ENCODE measurements at regions not wholly inside any gene's neighbourhood (a gene's known extent, or its start where the extent isn't known, plus 50 kb on each side); places are given as distances from the start of the nearest gene placed in this dataset.

- no peaks in the 10 kb centered on the region for H3K4me1 Mint-ChIP-seq (ENCODE audit: unreplicated experiment)
- H3K4me3 Mint-ChIP-seq: no peak overlapping the region
- no peak for TF ChIP-seq CTCF (conservative IDR thresholded peaks at IDR 0.05)
- no peaks in the 10 kb centered on the region for H3K27me3 Mint-ChIP-seq
- H3K9me3 Mint-ChIP-seq: no peaks in the 10 kb centered on the region
- H3K36me3 Mint-ChIP-seq: no peaks in the 10 kb centered on the region
- no peak for DNase-seq (ENCODE audit: extremely low spot score, unreplicated experiment)
- H3K27ac Mint-ChIP-seq: no peak overlapping the region
These were observed 789.8 kb downstream of the TUSC7 start for GRCh38 chr3:117499189-117499870.

- TF ChIP-seq CTCF (conservative IDR thresholded peaks at IDR 0.05): no peak
- peaks cover under 1% of the 10 kb centered on the region for H3K4me1 Mint-ChIP-seq (ENCODE audit: unreplicated experiment)
- DNase-seq (ENCODE audit: extremely low spot score, unreplicated experiment): no peak
- H3K27me3 Mint-ChIP-seq: no peaks in the 10 kb centered on the region
- peaks cover 3% of the 10 kb centered on the region for H3K36me3 Mint-ChIP-seq
- H3K27ac Mint-ChIP-seq: no peak overlapping the region
- no peak overlapping the region for H3K4me3 Mint-ChIP-seq
- H3K9me3 Mint-ChIP-seq: no peaks in the 10 kb centered on the region
These were observed 798.4 kb downstream of the TUSC7 start for GRCh38 chr3:117507958-117508357.

GRCh38 chr3:117509858-117510257 is 800.3 kb downstream of the TUSC7 start:
- Mint-ChIP-seq H3K4me1 (ENCODE audit: unreplicated experiment) (peaks cover 3% of the 10 kb centered on the region), H3K4me3 (no peak overlapping the region), H3K9me3 (no peaks in the 10 kb centered on the region), H3K27ac (no peak overlapping the region), H3K36me3 (peaks cover 3% of the 10 kb centered on the region), H3K27me3 (no peaks in the 10 kb centered on the region)
- DNase-seq (ENCODE audit: extremely low spot score, unreplicated experiment): no peak
- no peak for TF ChIP-seq CTCF (conservative IDR thresholded peaks at IDR 0.05)

GRCh38 chr3:117510396-117510795 is 800.8 kb downstream of the TUSC7 start:
- no peak for DNase-seq (ENCODE audit: extremely low spot score, unreplicated experiment)
- no peak for TF ChIP-seq CTCF (conservative IDR thresholded peaks at IDR 0.05)
- Mint-ChIP-seq H3K4me3 (no peak overlapping the region), H3K4me1 (ENCODE audit: unreplicated experiment) (peaks cover 3% of the 10 kb centered on the region), H3K27me3 (no peaks in the 10 kb centered on the region), H3K36me3 (peaks cover 3% of the 10 kb centered on the region), H3K27ac (no peak overlapping the region), H3K9me3 (no peaks in the 10 kb centered on the region)

GRCh38 chr3:117512975-117513374 is 803.4 kb downstream of the TUSC7 start:
- no peaks in the 10 kb centered on the region for H3K27me3 Mint-ChIP-seq
- no peaks in the 10 kb centered on the region for H3K36me3 Mint-ChIP-seq
- DNase-seq (ENCODE audit: extremely low spot score, unreplicated experiment): no peak
- TF ChIP-seq CTCF (conservative IDR thresholded peaks at IDR 0.05): no peak
- H3K4me3 Mint-ChIP-seq: no peak overlapping the region
- H3K27ac Mint-ChIP-seq: no peak overlapping the region
- H3K9me3 Mint-ChIP-seq: no peaks in the 10 kb centered on the region
- H3K4me1 Mint-ChIP-seq (ENCODE audit: unreplicated experiment): peaks cover 3% of the 10 kb centered on the region

All from type B pancreatic cell (in vitro differentiated cells).